Left lobe of liver (tissue), 2 donors: ENCODE measurements at regions not wholly inside any gene's neighbourhood (a gene's known extent, or its start where the extent isn't known, plus 50 kb on each side); places are given as distances from the start of the nearest gene placed in this dataset.
"Not testable (repeated sequence)": the region's sequence is repeated elsewhere in the genome, so short reads cannot be mapped to it uniquely, and the experiment has no call there.

Experiments
- ATAC-seq: fragments of 200-7000 bp; cut with Tn5 transposase; one replicate; pipeline ENCODE4 v1.9.1; 2020; ENCODE audit warnings: mild to moderate bottlenecking, moderate library complexity
- DNase-seq: peaks from one replicate; pipeline ENCODE4 v3.0.0-alpha.2; 2020; ENCODE audit warnings: low spot score
- donor health status: DM: no; HTN: no; CAD: no; lungs with moderate emphysema.
- donor health status: DM: no; HTN: yes; CAD: no.

- DNase-seq, result no peak
- no peak for ATAC-seq
Observed at GRCh38 chr5:60546207-60546606, 153.8 kb downstream of the DEPDC1B start.

GRCh38 chr5:60545551-60545950 is 154.4 kb downstream of the DEPDC1B start:
- ATAC-seq (no peak), DNase-seq (no peak)

GRCh38 chr5:60544142-60544541 is 155.8 kb downstream of the DEPDC1B start:
- DNase-seq (no peak), ATAC-seq (no peak)

- DNase-seq (no peak), ATAC-seq (no peak)
Observed at GRCh38 chr5:60541980-60542379, 158.0 kb downstream of the DEPDC1B start.

- no peak for ATAC-seq
- no peak for DNase-seq
Observed at GRCh38 chr5:60540856-60541805, 158.8 kb downstream of the DEPDC1B start.

GRCh38 chr5:60538955-60539866 is 160.8 kb downstream of the DEPDC1B start:
- ATAC-seq (peak; percentile 15), DNase-seq (no peak)

GRCh38 chr5:60538426-60538825 is 161.5 kb downstream of the DEPDC1B start:
- ATAC-seq, result no peak
- DNase-seq, result no peak

GRCh38 chr5:60535951-60536350 is 164.0 kb downstream of the DEPDC1B start:
- DNase-seq (no peak), ATAC-seq (no peak)

GRCh38 chr5:60535198-60535597 is 164.8 kb downstream of the DEPDC1B start:
- no peak for ATAC-seq
- DNase-seq, result no peak

GRCh38 chr5:60533789-60534188 is 166.2 kb downstream of the DEPDC1B start:
- no peak for ATAC-seq
- no peak for DNase-seq

- DNase-seq, ATAC-seq: not testable (repeated sequence)
Observed at GRCh38 chr5:60532796-60533195, 167.2 kb downstream of the DEPDC1B start.

- not testable (repeated sequence) for ATAC-seq, DNase-seq
Observed at GRCh38 chr5:60530144-60530848, 169.7 kb downstream of the DEPDC1B start.

- DNase-seq, result no peak
- ATAC-seq, result no peak
Observed at GRCh38 chr5:60529001-60529400, 171.0 kb downstream of the DEPDC1B start.

GRCh38 chr5:60527072-60527471 is 172.9 kb downstream of the DEPDC1B start:
- ATAC-seq (no peak), DNase-seq (no peak)

- no peak for ATAC-seq
- DNase-seq, result no peak
Observed at GRCh38 chr5:60526336-60526875, 173.6 kb downstream of the DEPDC1B start.

GRCh38 chr5:60522292-60522905 is 177.6 kb downstream of the DEPDC1B start:
- ATAC-seq (no peak), DNase-seq (no peak)

- no peak for ATAC-seq
Observed at GRCh38 chr5:60521376-60522291, 178.3 kb downstream of the DEPDC1B start.

GRCh38 chr5:60520451-60521227 is 179.3 kb downstream of the DEPDC1B start:
- ATAC-seq, result no peak

More at GRCh38 chr5:60521376-60522291, 178.3 kb downstream of the DEPDC1B start:
- no peak for DNase-seq

More at GRCh38 chr5:60520451-60521227, 179.3 kb downstream of the DEPDC1B start:
- DNase-seq, result no peak
